ENCODE measurements at regions not wholly inside any gene's neighbourhood (a gene's known extent, or its start where the extent isn't known, plus 50 kb on each side); places are given as distances from the start of the nearest gene placed in this dataset.

- Histone ChIP-seq H3K27me3 (ENCODE audit: low read length) (no peaks in the 10 kb centered on the region), H3K36me3 (ENCODE audit: low read depth, low read length) (no peaks in the 10 kb centered on the region), H3K9ac (ENCODE audit: low read length) (no peak overlapping the region), H3K79me2 (ENCODE audit: low read length) (no peaks in the 10 kb centered on the region), H3K4me1 (ENCODE audit: insufficient read depth, low read length) (peaks cover 24% of the 10 kb centered on the region), H3K9me3 (ENCODE audit: low read length) (no peaks in the 10 kb centered on the region), H3F3A (ENCODE audit: low read length, unreplicated experiment) (no peaks in the 10 kb centered on the region), H2AFZ (ENCODE audit: low read length) (no peak overlapping the region), H3K9me2 (replicated peaks; ENCODE audit: low read length) (no peaks in the 10 kb centered on the region), H4K20me1 (ENCODE audit: low read length) (no peaks in the 10 kb centered on the region), H3K4me3 (ENCODE audit: low read length) (no peak overlapping the region), H3K27ac (ENCODE audit: low read length) (no peak overlapping the region), H3K4me2 (ENCODE audit: low read length) (no peak overlapping the region)
- ChIA-PET POLR2A (ENCODE audit: unreplicated experiment) (no interaction called here), CTCF (no interaction called here)
- no peak for DNase-seq
- no peak for ATAC-seq
- no TSS peak for BruUV-seq (replicated peaks)
- intact Hi-C loops (cut with micrococcal nuclease), result no loop called here
- no peak for TF ChIP-seq EZH2phosphoT487 (IDR thresholded peaks at IDR 0.05; ENCODE audit: borderline replicate concordance, low read length)
- no peak for TF ChIP-seq CTCF (conservative IDR thresholded peaks at IDR 0.05; ENCODE audit: low read depth, low read length)
- no peak for TF ChIP-seq EZH2 (IDR thresholded peaks at IDR 0.05; ENCODE audit: low read length, unreplicated experiment)
These were observed 159.3 kb upstream of the TARS1 start for GRCh38 chr5:33281431-33281843.

DNA sequence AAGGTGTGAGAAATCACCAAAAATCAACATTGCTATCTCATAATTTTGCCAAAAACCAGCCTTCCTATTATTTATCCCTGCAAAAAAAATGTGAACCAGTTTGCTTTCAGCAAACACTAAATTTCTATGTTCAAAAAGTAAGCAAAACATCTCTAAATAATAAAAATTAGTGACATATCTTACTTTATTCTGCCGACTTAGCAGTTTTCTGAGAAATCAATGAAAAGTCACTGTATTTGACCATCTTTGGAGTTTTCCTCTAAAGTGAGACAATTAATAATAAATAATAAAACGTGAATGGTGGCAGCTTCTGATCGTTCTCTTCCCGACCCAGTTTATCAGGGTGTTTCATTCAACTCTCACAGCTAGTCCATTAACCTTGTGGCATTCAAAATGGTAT lies 158.6 kb upstream of the TARS1 start:
- BruUV-seq (replicated peaks), result no TSS peak
- H3K9ac ChIP-seq (ENCODE audit: low read length), result no peak overlapping the region
- no peak overlapping the region for H3K4me2 ChIP-seq (ENCODE audit: low read length)
- ATAC-seq, result no peak
- no peaks in the 10 kb centered on the region for H3K79me2 ChIP-seq (ENCODE audit: low read length)
- H3K9me3 ChIP-seq (ENCODE audit: low read length), result no peaks in the 10 kb centered on the region
- no peak overlapping the region for H3K4me3 ChIP-seq (ENCODE audit: low read length)
- CTCF ChIA-PET, result no interaction called here
- no peaks in the 10 kb centered on the region for H4K20me1 ChIP-seq (ENCODE audit: low read length)
- no peaks in the 10 kb centered on the region for H3K9me2 ChIP-seq (replicated peaks; ENCODE audit: low read length)
- peaks cover 24% of the 10 kb centered on the region for H3K4me1 ChIP-seq (ENCODE audit: insufficient read depth, low read length)
- no peaks in the 10 kb centered on the region for H3F3A ChIP-seq (ENCODE audit: low read length, unreplicated experiment)
- no peaks in the 10 kb centered on the region for H3K27me3 ChIP-seq (ENCODE audit: low read length)
- H2AFZ ChIP-seq (ENCODE audit: low read length), result 0 out of 2 replicates have a peak overlapping the region, but pooled peaks have one; percentile 25
- no peaks in the 10 kb centered on the region for H3K36me3 ChIP-seq (ENCODE audit: low read depth, low read length)
- H3K27ac ChIP-seq (ENCODE audit: low read length), result no peak overlapping the region
- POLR2A ChIA-PET (ENCODE audit: unreplicated experiment), result no interaction called here
- no peak for DNase-seq
- no peak for TF ChIP-seq EZH2 (IDR thresholded peaks at IDR 0.05; ENCODE audit: low read length, unreplicated experiment)
- intact Hi-C loops (cut with micrococcal nuclease), result no loop called here

DNA sequence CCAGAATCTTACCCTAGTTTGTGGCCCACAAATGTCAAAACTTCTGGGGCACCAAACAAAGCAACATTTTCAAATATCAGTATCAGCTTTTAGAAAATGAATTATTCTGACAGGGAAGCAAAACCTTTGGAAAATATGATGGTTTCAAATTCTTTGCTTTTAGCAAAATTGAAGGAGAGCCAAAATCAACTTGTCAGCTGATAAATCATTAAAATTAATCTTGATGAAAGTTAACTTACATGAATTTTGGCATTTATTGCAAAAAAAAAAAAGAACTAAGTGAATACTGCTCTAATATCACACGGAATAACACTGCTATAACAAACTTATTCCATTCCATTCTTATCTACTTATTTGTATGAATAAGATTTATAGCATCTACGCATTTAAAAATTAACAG lies 158.1 kb upstream of the TARS1 start:
- Histone ChIP-seq H3K79me2 (ENCODE audit: low read length) (no peaks in the 10 kb centered on the region), H3K9me3 (ENCODE audit: low read length) (no peaks in the 10 kb centered on the region), H3K27ac (ENCODE audit: low read length) (no peak overlapping the region), H3K36me3 (ENCODE audit: low read depth, low read length) (no peaks in the 10 kb centered on the region), H4K20me1 (ENCODE audit: low read length) (no peaks in the 10 kb centered on the region), H3K9me2 (replicated peaks; ENCODE audit: low read length) (no peaks in the 10 kb centered on the region), H3K27me3 (ENCODE audit: low read length) (no peaks in the 10 kb centered on the region), H2AFZ (ENCODE audit: low read length) (0 out of 2 replicates have a peak overlapping the region, but pooled peaks have one; percentile 25), H3K4me3 (ENCODE audit: low read length) (no peak overlapping the region), H3K9ac (ENCODE audit: low read length) (no peak overlapping the region), H3K4me1 (ENCODE audit: insufficient read depth, low read length) (peaks cover 24% of the 10 kb centered on the region), H3K4me2 (ENCODE audit: low read length) (0 out of 2 replicates have a peak overlapping the region, but pooled peaks have one; percentile 3), H3F3A (ENCODE audit: low read length, unreplicated experiment) (no peaks in the 10 kb centered on the region)
- intact Hi-C loops (cut with micrococcal nuclease), result loop anchor here (1.0 kb wide), 1 partner anchor 10 kb away; no protein-coding TSS in a partner anchor
- no peak for ATAC-seq
- ChIA-PET POLR2A (ENCODE audit: unreplicated experiment) (no interaction called here), CTCF (no interaction called here)
- no TSS peak for BruUV-seq (replicated peaks)
- DNase-seq, result no peak
- TF ChIP-seq EZH2 (IDR thresholded peaks at IDR 0.05; ENCODE audit: low read length, unreplicated experiment) (no peak), CTCF (conservative IDR thresholded peaks at IDR 0.05; ENCODE audit: low read depth, low read length) (no peak), EZH2phosphoT487 (IDR thresholded peaks at IDR 0.05; ENCODE audit: borderline replicate concordance, low read length) (no peak)

All from PC-3 (cell line).